Inferior parietal cortex (tissue), 1 donor: ENCODE measurements at regions not wholly inside any gene's neighbourhood (a gene's known extent, or its start where the extent isn't known, plus 50 kb on each side); places are given as distances from the start of the nearest gene placed in this dataset.
"Not testable (repeated sequence)": the region's sequence is repeated elsewhere in the genome, so short reads cannot be mapped to it uniquely, and the experiment has no call there.

ENCODE experiments used
- DNase-seq: peaks from one replicate; pipeline ENCODE4 v3.0.0-alpha.2; 2016; ENCODE audit errors: extremely low spot score

DNA sequence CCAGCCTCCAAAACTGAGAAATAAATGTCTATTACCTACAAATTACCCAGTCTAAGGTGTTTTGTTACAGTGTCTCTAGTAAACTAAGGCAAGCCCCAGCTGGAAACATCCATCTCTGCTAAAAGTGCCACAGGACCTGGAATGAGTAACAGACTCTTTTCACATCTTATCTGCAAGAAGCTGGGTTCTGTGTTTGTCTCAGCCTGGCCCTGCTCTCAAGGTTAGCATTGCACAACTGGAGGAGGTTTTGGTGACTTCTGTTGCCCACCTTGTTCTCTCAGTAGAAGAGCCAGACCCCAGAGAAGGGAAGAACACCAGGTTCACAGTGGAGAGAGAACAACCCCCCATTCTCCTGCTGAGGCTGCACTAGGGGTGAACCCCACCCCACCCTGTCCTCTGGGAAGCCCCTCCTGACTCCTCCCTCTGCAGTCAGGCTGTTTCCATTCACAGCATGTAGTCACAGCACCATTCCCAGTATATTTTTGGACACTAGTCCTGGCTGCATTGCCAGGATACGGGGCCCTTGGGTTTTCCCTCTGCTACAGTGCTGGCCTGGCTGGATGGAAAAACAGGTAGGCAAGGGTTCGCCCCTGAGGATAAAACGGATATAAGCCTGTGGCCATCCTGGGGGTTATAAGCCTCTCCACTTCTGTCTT, 280.0 kb downstream of the BCL2L11 start:
- DNase-seq = not testable (repeated sequence)

DNA sequence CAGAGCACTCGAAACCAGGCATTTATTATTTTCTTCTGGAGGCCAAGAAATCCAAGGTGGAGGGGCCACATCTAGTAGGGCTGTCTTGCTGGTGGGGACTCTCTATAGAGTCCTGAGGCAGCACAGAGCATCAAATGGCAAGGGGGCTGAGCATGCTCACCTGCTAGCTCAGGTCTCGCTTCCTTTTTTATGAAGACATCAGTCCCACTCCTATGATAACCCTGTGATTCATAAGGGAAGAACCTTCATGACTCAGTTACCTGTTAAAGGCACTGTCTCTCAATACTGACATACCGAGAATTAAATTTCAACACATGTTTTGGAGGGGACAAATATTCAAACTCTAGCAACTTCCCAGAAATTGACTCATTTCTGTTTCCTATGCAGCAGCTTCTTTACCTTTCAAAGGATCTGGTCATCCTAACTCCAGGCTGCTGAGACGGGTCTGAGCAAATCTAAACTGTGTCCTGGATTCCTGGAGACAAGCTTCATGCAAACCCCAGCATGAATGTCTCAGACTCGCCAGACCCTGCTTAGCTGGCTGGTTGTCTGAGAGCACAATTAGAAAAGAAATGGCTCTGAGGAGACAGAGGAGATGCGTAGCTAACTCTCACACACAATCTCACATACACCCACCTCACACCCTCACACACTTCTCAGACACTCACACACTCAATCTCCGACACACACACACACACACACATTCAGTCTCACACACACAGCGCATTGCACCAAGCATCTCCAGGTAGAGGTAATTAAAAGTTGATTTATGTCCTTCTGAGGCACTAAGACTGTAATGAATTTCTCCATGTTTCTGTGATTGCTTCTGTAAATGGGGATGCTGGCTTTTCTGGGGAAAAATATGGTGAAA, 280.8 kb downstream of the BCL2L11 start:
- DNase-seq = not testable (repeated sequence)

DNA sequence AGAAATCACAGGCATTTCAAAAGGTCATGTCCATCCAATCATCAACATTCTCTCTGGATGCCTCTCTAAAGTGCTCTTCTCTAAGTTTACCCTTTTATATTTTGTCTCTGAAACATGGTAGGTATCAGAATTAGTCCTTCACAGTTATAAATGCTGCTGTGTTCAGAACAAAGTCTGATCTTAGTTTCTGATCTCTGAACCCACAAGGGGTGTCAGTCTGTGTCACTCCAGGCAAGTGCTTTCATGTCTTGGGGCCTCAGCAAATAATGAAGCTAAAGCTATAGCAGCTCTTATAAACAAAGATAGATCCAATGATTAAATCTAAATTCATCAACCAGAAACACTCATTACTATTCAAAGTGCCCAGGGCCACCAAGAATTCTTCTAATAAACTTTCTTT, 281.7 kb downstream of the BCL2L11 start:
- DNase-seq = not testable (repeated sequence)

DNA sequence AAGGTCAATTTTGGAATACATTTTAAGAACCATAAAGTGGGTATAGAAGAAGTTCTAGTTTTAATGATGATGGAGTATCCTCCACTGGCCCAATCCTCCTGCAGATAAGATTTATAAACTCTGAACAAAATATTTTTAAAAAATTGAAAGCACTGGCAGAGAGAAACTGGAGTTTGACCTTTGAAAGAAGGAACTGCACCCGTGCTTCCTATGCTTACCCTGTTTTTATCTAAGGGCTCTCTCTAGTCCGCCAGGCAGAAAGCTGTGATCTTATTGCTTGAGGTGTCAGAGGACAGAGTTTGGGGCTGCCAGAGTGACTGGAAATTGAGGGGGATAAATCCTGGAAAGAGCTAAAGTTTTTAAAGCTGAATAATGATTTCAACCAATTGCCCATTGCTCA, 282.6 kb downstream of the BCL2L11 start:
- DNase-seq = not testable (repeated sequence)

DNA sequence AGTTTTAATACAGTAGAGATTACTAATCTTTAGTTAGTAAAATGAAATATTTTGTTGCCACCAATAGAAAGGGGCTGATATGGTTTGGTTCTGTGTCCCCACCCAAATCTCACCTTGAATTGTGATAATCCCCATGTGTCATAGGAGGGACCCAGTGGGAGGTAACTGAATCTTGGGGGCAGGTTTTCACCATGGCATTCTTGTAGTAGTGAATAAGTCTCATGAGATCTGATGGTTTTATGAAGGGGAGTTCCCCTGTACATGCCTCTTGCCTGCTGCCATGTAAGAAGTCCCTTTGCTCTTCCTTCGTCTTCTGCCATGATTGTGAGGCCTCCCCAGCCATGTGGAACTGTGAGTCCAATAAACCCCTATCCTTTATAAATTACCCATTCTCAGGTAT, 285.9 kb downstream of the BCL2L11 start:
- not testable (repeated sequence) for DNase-seq

DNA sequence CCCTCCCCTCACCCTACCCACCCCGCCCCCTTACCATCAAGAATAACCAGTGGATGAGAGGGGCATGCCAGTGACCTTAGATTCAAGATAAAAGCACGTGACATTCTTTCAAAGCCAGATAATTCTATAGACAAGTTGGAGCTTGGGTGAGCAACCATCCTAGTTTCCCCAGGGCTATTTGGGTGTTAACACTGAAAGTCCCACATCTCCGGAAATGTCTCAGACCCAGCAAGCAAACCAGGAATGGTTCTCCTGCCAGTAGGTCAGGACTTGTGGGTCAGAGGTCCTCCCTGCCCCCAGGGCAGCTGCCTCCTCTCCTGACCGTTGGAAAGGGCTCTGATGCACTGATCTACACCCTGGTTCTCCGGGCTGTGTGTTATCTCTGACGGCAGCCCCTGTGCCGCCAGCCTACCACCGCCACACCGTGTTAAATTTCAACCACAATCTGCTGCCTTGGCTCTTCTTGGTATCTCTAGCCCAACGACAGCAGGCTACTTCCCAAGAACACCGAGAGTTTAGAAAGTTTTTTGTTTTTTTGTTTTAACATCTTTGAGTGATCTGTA, 287.0 kb downstream of the BCL2L11 start:
- not testable (repeated sequence) for DNase-seq

DNA sequence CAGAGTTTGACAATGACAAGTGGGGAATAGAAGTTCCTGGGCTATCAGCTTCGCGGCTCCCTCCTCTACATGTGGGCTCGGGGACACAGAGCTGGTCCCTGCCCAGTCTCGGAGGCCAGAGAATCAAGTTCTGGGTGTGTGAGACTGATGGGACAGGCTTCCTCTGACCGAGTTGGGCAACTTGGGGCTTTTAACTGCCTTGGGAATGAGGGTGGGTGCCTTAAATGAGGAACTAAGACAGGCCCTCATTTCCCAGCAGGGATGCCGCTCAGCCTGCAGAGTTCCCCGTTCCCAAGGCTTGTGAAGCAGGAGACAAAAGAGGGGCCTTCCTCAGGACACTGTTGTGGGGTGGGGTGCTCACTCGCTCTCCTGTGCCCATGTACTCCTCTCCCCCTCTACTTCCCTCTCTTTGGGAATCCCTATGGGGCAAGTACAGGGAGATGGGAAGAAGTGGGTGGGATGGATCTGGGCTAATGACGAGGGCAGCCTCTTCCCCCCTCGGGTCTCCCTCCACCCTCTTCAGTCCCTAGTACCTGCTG, 290.2 kb downstream of the BCL2L11 start:
- DNase-seq = not testable (repeated sequence)

DNA sequence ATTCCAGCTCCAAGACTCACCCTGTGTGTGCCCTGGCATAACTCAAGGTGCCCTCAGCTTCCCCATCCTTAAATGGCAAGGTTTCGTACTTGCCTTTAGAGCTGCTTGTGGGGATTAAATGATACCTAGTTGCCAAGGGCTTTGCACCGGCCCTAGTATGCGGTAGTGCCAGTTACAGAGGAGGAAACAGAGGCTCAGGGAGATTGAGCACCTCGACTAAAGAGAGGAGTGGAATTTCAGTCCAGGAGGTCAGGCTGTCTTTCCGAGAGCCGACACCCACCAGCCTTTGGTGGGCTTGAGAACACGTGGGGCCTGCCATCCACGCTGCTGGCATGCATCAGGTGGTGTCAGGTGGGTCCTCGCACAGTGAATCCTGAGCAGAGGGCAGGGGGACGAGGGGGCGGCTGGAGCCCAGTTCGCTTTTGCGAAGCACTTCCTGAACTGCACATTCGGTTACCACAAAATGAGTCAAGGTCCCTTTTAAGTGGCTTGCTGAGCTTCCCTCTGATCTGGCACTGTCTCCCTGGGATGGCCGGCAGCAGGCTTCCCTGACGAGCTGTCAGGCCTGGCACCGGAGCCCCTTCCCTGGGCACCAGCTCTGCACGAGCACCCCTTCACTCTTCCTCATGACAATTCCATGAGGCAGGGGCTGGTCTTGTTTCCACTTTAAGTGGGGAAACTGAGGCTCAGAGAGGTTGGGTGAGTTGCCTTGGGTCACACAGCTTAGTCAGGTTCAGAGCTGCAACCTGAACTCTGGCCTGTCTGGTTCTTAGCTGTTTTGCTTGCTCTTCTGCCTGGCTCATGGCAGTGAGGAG, 291.4 kb downstream of the BCL2L11 start:
- not testable (repeated sequence) for DNase-seq

DNA sequence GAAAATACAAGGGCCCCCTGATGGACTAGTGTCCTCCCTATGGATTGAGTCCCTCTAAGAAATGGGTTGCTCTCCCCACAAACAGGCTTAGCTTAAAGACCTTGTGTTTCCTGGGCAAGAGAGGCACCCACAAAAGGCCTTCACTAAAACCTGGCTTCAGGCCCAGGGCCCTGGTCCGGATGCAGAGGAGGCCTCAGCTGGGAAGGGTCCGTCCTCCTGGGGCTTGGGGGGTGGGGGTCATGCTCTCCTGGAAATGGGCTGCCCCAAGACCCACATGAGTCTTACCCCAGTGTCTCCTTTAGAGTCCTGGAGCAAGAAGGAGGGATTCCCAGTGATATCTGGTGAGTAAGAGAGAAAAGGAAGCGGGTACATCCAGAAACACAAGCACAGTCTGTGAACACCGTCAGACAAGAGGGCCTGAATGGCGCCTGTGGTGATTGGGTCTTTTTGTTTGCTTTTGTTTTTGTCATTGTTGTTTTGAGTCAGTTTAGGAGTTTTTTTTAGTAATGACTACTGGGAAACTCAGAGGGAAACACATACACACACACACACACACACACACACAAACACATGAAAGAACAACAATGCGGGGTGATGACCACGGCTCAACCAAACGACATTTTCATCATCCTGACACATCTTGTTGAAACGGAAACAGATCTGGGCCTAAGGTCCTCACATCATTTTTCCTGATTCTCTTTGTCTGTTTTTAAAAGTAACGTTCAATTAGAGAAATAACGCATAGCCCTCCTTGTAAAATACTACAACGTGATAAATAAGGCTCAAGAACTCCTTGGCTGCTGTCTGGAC, 292.3 kb downstream of the BCL2L11 start:
- DNase-seq = not testable (repeated sequence)

DNA sequence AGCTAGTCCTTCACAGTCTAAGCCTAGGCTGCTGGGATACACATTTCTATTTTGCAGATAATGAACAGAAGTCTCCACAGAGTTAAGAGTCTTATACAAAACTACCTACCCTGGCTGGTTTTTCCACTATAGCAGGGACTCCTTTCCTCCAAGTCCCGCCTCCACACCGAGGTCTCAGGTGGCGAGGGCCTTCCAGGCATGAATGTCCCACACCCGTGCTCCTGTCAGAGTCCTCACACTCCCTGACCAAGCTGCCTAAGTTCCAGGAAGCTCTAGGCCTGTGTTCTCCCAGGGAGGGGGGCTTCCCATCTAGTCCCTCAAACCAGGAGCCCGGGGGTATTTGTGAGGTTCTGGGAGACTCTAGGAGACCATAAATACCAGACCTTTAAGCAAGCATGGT, 293.2 kb downstream of the BCL2L11 start:
- DNase-seq = not testable (repeated sequence)

DNA sequence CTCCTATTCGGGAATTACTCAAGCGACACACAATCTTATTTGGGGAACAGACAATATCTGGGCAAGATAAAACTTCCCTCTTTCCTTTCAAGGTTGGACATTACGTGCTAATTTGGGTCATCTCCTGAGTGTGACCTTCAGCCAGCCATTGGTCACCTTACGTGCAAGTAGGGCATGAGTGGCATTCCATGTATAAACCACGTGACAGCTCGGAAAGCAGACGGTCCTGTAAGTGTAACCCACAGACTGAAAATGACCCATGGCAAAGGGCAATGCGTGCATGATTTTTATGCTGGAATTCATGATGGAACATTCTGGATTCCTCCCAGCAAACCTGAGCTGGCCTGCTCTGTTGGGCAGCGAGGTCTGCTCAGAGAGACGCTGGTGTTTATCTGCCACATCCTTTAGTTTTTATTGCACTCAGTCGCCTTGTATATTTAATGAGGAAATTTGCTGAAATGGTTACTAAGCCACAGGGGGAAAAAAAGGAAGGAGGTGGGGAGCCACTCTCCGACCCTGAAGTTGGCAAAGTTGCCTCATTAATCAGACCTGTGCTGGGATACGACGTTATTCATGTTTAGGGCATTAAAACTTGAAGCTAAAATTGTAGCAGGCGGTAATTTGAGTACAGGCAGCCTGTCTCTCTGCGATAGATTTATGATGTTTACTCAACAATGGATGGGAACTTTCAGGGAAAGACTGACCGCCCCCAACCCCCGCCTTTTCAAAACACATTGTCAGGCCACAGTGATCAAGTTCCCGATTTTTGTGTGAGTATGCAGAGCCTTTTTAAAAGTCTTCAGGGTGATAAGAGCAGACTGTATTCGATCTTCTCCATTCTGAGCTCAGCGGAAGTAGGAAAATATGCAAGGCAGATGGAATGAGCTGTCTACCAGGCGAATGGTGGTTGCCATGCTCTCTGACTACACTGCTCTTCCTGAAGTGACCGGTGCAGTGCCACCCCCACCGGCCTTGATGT, 295.3 kb downstream of the BCL2L11 start:
- DNase-seq = not testable (repeated sequence)

DNA sequence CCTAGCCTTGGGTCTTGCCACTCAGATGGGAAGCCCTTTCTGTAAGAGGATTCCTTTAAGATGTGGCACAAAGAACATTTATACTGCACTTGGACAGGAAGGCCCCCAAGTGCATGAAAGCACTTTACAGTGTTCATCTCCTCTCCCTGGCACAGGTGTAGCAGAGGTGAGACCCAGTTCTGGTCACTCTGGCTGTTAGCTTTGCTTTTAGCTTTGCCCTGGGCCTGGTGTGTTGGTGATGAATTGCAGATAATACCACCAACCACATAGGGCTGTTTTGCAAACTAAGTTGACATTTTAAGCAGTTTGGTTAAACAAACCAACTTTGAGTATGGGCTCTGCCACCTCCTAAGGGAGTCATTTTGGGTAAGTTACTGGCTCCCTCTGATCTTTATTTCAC, 296.3 kb downstream of the BCL2L11 start:
- not testable (repeated sequence) for DNase-seq

DNA sequence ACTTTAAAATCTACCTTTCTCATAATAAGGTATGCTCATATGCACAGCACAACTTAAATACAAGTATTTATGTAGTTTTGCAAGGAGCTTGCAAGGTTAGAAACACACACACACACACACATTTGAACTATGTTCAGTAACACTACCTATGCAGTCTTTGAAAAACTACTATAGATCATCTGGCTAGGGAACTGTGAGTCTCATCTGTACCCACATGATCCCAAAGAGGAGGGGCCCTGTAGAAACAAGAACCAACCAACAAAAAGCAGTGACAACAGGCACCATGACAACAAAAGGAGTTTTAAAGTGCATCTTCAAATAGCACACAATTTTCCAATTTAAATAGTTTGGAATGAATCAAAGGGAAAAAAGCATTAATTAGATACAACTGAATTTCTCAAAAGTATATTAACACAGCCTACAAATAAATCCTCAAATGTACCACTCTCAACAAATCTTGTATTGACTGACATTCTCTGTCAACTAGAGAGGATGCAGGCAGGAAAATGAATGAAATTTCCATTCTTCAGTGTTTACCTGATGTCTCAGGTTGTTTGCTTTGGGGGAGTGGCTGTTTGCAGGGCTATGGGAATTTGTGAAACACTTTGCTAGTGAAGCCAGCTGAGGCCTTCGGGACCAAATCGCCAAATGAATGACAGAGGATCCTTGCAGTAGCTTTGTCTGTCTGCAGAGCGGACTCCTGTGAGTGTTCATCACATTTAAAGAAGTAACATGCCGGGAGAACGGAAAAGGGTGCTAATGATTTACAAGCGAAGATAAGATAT, 297.6 kb downstream of the BCL2L11 start:
- not testable (repeated sequence) for DNase-seq

DNA sequence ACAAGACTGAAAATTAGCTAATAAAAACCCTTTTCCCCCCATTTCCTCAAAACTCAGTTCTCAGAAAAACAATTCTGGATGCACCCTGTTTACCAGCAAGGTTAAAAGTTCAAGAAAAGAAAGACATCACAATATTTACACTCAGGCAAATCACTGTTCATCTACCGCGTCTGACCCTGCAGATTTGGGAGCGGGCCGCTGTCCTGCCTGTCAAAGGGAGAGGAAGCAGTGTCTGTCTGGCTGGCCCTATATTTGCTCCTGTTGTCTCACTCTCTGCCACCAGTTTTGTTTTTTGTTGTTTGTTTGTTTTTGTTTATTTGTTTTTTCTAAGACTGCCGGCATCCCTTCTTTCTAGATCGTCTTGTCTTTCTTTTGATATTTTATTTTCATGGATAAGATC, 299.4 kb downstream of the BCL2L11 start:
- DNase-seq = not testable (repeated sequence)

DNA sequence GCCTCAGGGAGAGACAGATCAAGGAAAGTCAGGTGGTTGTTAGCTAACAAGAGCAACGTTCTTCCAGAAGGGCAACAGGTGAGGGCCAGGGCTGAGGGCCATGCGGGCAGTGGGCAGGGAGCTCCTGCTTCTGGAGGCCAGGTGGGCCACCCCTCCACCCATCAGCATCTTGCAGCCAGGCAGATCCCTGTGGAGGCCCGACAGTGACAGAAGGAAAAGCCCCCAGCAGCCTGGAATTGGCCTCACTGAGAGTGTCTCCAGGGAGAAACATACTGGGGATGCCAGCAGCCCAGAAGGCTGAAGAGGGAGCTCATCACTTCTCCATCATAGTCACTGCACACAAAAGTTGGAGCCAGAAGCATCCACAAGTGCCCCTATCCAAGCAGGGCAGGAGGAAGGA, 300.1 kb downstream of the BCL2L11 start:
- DNase-seq = not testable (repeated sequence)

DNA sequence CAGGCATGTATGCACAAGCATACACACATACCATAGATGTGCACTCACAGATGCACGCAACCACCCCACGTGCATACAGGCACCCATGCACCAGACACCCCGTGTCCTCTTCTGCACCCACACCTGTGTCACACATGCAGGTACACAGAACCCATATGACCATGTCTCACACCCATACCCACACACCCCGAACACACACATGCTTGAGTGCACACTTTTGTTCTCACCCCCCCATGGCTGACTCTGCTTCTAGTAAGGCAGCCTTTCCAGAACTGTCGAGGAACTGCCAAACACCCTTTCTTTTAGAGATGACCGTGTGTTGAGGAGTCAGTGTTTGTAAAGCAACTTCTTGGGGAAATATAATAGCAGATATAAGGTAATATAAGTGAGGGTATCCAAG, 301.2 kb downstream of the BCL2L11 start:
- not testable (repeated sequence) for DNase-seq

DNA sequence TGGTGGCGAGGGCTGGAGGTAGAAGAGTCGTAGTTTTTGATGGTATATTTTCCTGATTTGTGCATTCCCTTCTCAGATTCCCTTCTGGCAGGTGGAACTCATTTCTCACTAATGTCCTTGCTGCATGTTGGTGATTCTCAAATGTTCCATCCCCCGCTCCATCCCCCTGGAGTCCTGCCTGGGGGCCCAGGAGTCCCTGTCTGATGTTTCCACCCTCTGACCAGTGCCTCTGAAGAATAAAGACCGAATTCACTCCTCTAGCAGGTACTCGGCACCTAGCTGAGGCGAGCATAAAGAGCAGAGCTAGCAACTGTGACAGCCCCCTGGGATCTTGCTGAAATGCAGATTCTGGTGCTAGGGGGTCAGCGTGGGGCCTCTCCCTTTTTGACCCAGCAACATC, 301.8 kb downstream of the BCL2L11 start:
- not testable (repeated sequence) for DNase-seq

DNA sequence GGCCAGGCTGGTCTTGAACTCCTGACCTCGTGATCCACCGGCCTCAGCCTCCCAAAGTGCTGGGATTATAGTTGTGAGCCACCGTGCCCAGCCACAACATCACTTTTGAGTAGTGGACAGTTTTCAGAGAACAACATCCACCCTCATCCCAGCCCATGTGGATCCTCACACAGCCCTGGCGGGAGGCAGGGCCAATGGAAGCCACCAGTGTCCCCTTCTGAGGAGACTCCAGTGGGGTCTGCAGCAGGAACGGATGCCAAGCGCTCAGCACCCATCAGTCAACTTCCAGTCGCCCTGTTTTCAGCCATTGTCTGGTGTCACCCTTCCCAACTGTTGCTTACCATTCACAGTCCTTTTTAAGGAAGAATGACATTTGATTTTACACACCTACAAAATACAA, 302.5 kb downstream of the BCL2L11 start:
- not testable (repeated sequence) for DNase-seq

DNA sequence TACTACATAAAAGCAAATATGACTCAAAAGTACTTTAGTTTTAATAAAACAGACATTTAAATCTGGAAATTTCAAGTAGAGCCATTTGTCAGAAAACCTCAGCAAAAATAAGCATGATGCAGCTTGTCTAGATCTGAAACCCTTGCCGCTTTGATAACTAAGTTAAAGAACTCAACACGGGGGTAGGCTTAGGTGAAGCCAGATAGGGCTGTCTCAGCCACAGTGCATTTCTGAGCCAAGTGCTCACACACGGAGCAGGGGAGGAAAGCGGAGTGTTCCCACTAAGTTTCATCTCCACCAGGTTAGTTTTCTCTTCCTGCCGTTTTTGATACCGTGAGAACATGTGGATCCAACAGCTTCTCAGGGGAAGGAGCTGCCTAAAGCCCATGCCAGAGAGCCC, 303.5 kb downstream of the BCL2L11 start:
- not testable (repeated sequence) for DNase-seq
